Bronchial epithelial cell (primary cell): ENCODE measurements at regions not wholly inside any gene's neighbourhood (a gene's known extent, or its start where the extent isn't known, plus 50 kb on each side); places are given as distances from the start of the nearest gene placed in this dataset.

Experiments used
- DNase-seq: peaks from one replicate; pipeline ENCODE4 v3.0.0-alpha.2; 2010; ENCODE audit warnings: low read depth
- FAIRE-seq: peaks from 2 replicates; lab custom pipeline; 2011; peaks lifted over from hg19 to GRCh38; lab: Jason Lieb, UNC
- H3K27me3 ChIP-seq: 2 replicates; pipeline ENCODE4 v1.5.1; 2011; ENCODE audit warnings: low read length; ENCODE audit not compliant: control insufficient read depth, insufficient read depth
- H3K36me3 ChIP-seq: 2 replicates; pipeline ENCODE4 v1.5.1; 2011; ENCODE audit warnings: low read length; ENCODE audit not compliant: control insufficient read depth, insufficient read depth
- H3K4me3 ChIP-seq: 2 replicates; pipeline ENCODE4 v1.5.1; 2011; ENCODE audit warnings: mild to moderate bottlenecking, low read depth, low read length, control low read depth
- TF ChIP-seq, protein P1 (sequence below): IDR thresholded peaks from 2 replicates; pipeline ENCODE4 v1.5.1; 2011; ENCODE audit warnings: mild to moderate bottlenecking, moderate library complexity, low read length, control low read depth, inconsistent platforms; ENCODE audit not compliant: insufficient read depth, severe bottlenecking

DNA sequence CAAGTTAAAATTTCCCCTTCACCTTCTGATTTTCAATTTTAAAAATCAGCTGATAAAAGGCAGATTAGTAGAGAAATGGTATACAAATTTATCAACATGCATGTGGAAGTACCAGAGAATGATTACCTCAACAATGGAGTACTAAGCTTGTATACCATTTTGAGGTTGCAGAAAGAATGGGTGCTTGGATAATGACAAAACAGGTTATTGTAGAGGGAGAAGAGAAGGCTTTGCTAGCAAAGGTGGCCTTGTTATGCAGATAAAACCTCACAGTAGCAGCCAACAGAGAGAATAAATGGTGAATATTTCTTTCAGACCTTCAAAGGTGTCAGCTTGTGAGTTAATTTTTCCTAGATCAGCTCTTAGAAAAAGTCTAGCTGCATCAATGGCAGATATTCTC lies 1174.9 kb upstream of the ADGRL4 start:
- no peak overlapping the region for H3K4me3 ChIP-seq
- FAIRE-seq: no peak
- no peak for DNase-seq

DNA sequence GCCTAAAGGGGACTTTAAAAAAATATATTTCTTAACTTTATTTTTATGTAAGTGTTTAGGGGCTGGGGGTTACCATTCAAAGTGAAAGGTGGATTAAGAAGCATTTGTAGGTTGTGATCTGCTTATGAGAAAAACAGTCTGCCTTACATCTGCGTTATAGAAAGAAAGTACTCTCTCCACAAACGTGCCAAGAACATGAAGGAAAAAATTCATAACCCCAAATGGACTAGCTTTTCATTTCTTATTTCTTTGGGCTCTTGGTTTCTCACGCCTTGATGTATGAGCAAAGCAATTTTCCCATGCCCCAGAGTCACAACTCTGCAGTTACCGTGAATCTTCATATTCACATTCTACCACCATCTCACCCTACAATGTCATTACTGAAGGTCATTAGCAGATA lies 1165.1 kb upstream of the ADGRL4 start:
- Histone ChIP-seq H3K36me3 (no peaks in the 10 kb centered on the region), H3K27me3 (no peaks in the 10 kb centered on the region), H3K4me3 (no peak overlapping the region)
- no peak for DNase-seq
- TF ChIP-seq, protein P1, sequence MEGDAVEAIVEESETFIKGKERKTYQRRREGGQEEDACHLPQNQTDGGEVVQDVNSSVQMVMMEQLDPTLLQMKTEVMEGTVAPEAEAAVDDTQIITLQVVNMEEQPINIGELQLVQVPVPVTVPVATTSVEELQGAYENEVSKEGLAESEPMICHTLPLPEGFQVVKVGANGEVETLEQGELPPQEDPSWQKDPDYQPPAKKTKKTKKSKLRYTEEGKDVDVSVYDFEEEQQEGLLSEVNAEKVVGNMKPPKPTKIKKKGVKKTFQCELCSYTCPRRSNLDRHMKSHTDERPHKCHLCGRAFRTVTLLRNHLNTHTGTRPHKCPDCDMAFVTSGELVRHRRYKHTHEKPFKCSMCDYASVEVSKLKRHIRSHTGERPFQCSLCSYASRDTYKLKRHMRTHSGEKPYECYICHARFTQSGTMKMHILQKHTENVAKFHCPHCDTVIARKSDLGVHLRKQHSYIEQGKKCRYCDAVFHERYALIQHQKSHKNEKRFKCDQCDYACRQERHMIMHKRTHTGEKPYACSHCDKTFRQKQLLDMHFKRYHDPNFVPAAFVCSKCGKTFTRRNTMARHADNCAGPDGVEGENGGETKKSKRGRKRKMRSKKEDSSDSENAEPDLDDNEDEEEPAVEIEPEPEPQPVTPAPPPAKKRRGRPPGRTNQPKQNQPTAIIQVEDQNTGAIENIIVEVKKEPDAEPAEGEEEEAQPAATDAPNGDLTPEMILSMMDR: no peak
- FAIRE-seq: no peak

More for the DNA sequence above, 1174.9 kb upstream of the ADGRL4 start:
- TF ChIP-seq, protein P1: no peak
- Histone ChIP-seq H3K36me3 (no peaks in the 10 kb centered on the region), H3K27me3 (no peaks in the 10 kb centered on the region)

DNA sequence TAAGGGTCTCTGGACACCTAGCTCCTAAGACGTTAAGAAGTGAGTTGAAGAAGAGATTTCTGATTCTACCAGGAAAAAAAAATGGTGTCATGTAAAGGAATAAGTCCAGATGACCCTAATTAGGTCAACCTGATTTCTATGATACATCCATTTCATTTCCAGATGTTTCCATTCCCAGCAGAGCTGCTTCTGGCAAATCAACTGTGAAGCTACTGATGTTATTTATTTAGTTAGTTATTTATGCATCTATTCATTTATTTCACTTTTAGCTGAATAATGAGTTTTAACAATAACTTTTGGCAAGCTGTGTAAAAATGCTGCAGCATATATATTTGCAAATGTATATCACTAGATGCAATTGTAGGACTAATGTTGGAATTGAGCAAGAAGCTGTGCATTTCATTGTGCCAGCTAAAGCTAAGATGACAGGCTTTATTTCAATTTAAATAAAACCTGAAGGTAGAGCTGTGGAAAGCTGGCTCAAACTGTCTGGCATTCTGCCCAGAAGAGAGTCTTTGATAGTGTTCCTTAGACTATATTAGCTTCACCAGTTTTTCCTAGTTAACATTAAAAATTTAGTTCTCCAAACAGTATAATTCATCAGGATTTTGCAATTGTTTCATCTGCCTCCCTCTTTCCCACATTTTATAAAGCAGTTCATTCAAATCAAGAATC lies 1164.4 kb upstream of the ADGRL4 start:
- H3K4me3 ChIP-seq: no peak overlapping the region
- FAIRE-seq: no peak

DNA sequence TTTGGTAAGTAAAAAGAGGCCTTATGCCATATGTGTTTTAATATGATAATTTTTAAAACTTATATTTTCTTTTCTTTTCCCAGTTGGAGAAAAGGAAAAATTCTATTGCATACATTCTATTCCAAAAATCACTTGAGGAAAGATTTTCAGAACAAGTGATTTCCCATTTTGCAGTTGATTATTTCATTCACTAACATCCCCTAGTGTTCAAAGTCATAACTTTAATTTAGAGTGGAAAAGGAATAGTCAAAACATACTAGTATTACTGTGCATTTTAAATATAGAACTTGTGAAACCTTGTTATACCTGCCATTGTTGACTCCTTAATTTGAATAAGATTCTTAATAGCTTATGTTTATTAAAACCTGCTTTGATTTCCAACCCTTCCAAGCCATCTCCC lies 1157.6 kb upstream of the ADGRL4 start:
- Histone ChIP-seq H3K4me3 (no peak overlapping the region), H3K27me3 (no peaks in the 10 kb centered on the region), H3K36me3 (no peaks in the 10 kb centered on the region)
- FAIRE-seq (no peak), DNase-seq (no peak)
- TF ChIP-seq, protein P1: no peak

More for the DNA sequence above, 1164.4 kb upstream of the ADGRL4 start:
- H3K27me3 ChIP-seq: no peaks in the 10 kb centered on the region
- H3K36me3 ChIP-seq: no peaks in the 10 kb centered on the region
- DNase-seq: peak; percentile 4
- TF ChIP-seq, protein P1: no peak

DNA sequence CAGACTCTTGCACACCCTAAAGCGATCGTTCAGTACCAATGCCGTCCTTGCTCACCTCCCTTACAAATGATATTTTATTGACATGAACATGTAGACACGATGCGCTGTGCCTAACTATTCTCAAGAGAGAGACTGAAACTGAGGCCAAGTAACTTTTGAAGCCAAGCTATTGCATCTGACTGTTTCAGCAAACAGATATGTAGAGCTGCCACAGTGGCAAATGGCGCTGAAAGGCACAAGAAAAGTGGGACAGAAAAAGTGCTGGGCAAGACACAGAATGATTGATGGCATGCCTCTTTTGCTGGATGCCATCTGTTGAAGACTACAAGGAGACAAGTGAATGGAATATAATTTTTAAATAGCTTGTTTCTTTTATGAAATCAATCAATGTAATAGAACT lies 1157.2 kb upstream of the ADGRL4 start:
- Histone ChIP-seq H3K4me3 (no peak overlapping the region), H3K27me3 (no peaks in the 10 kb centered on the region), H3K36me3 (no peaks in the 10 kb centered on the region)
- FAIRE-seq: no peak
- TF ChIP-seq, protein P1: no peak
- no peak for DNase-seq

DNA sequence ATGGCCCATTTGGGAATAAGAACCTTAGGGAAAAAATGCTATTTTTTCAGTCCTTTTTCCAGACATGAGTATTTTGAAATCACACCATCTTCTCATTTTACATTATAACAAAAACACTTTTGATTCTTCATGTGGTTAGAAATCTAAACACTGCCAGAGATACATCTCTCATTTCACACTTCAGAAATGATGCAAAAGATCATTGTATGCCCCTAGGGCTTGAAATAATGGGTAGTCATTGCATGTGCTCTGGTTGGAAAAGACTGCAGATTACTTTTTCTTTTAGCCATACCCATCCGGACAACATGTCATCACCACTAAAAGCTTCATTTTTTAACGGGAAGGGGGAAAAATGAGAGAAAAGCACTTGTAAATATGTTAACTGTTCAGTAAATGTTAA lies 1152.2 kb upstream of the ADGRL4 start:
- FAIRE-seq (no peak), DNase-seq (no peak)
- Histone ChIP-seq H3K27me3 (no peaks in the 10 kb centered on the region), H3K36me3 (no peaks in the 10 kb centered on the region), H3K4me3 (no peak overlapping the region)
- TF ChIP-seq, protein P1: no peak
